Stimulated activated CD8-positive, alpha-beta memory T cell treated with anti-CD3 and anti-CD28 coated beads, Interleukin-12 subunit alpha, Interleukin-12 subunit beta, amount 100 ng/mL, for 4 hours (primary cell): ENCODE measurements at regions not wholly inside any gene's neighbourhood (a gene's known extent, or its start where the extent isn't known, plus 50 kb on each side); places are given as distances from the start of the nearest gene placed in this dataset.
"Not testable (repeated sequence)": the region's sequence is repeated elsewhere in the genome, so short reads cannot be mapped to it uniquely, and the experiment has no call there.

ENCODE experiments used
- DNase-seq: peaks from one replicate; pipeline ENCODE4 v3.0.0-alpha.2; 2020; ENCODE audit warnings: low read depth

DNA sequence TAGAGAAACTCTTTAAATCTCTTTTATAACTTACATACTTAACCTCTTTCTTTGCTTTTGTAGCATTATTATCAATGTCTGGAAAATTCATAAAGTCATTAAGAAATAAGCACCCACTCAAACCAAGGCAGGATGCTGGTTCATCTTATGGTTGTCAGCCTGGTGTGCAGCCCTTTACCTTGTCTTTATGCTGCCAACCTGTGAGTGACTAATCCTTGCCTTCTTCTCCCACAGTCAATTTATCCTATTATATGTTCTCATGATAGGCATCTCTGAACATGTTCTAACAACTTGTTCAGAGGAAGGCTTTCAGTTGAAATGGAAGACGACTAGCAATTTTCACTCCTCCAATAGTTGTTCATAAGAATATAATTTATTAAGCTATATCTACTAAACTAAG is 186.9 kb upstream of the CAND1 start:
- no peak for DNase-seq

DNA sequence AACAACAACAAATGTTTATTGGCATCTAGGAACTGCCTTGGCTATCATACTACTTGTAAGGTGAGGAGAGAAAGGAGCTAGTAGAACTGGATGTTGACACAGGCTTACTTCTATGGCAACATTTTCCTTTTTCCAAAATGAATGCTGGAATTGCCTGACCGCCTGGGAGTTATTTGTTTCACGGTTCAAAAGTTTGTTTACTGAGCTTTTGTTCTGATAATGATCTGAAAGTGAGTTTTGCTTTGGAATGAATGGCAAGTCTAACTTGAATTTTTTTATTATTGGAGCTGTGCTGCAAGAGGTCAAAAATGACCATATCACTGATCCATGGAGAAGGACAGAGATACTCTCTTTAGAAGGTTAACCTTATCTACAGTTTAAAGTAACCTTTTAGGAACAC is 183.5 kb upstream of the CAND1 start:
- no peak for DNase-seq

DNA sequence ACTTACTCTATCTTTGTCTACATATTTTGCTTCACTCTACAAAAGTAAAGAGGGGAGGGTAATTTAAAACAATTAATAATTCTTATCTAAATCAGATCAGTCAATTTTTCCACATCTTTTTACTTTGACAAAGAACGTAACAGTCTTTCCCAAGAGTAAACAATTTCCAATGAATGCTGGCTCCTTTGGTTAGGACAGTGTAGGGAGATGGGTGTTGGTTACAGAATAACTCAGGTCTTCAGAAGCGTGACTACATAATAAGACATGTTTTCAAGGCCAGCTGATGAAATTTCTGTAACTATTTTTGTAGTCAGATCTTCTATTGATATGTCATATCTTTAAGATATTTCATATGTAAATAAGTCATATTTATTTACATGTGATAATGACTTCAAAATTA is 183.0 kb upstream of the CAND1 start:
- DNase-seq = no peak

DNA sequence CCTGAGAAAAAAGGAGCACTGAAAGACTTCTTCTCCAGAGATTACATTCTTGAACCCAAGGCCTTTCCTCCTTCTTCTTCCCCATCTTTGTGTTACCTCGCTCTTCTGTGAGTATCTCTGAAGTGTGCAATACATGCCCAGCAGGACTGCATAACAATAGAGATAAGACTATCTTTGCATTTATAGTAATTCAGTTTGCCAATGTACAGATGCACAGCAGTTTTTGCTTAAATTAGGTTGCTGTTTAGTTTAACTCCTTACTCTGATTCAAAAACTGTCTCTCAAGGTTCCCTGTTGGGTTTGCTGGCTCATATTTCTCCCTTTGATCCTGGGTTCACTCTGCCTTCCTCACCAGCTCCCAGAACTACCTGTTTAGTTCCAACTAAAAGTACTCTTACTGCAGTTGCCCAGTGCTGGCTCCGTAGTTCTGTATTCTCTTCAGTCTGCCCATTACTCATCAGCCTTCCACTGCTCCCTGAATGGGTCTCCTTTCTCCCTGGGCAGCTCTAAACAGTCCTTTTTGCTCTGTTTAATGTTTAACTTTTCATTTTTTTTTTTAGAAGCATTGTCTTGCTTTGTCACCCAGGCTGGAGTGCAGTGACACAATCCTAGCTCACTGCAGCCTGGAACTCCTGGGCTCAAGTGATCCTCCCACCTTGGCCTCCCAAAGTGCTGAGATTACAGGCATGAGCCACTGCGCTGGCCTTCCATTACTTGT is 180.6 kb upstream of the CAND1 start:
- DNase-seq = no peak

DNA sequence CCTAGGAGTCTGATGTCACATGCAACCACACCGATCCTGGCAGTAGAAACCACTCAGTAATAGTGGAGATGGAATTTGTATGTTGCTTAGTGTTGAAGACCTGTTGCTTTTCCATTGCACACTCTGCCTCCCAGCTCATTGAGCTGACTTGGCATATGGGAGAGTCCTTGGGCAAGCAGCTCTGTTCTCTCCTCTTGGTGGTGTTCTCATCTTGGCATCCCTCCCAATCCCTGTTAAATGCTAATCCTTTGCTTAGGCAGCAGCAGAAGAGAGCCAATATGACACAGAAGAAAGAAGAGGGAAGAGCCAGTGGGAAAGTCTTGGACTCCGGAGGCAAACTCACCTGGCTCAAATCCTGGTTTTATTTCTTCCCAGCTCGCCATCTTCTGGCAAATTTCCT is 178.0 kb upstream of the CAND1 start:
- no peak for DNase-seq

DNA sequence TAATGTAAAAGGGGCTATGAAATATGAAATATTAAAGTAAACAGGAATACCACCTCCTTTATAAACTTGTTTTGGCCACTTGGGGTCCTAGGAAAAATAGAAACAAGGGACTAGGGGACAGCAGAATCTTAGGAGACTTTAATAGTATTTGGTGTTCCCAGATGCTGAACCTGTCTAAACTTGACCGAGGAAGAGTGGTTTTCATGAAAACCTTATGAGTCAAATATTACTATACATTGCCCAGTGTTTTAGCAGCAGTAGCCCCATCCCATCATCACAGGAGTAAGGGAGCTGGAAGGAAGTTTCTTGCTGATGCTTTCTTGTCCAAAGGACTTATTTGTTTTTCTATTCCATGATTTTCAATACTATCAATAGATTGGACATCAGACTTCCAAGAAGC is 177.5 kb upstream of the CAND1 start:
- DNase-seq = no peak

DNA sequence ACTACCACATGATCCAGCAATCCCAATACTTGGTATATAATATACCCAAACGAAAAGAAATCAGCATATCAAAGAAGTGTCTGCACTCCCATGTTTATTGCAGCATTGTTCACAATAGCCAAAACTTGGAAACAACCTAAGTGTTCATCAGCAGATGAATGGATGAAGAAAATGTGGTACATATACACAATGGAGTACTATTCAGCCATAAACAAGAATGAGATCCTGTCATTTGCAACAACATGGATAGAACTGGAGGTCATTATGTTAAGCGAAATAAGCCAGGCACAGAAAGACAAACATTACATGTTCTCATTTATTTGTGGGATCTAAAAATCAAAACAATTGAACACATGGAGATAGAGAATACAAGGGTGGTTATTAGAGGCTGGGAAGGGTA is 176.2 kb upstream of the CAND1 start:
- not testable (repeated sequence) for DNase-seq

DNA sequence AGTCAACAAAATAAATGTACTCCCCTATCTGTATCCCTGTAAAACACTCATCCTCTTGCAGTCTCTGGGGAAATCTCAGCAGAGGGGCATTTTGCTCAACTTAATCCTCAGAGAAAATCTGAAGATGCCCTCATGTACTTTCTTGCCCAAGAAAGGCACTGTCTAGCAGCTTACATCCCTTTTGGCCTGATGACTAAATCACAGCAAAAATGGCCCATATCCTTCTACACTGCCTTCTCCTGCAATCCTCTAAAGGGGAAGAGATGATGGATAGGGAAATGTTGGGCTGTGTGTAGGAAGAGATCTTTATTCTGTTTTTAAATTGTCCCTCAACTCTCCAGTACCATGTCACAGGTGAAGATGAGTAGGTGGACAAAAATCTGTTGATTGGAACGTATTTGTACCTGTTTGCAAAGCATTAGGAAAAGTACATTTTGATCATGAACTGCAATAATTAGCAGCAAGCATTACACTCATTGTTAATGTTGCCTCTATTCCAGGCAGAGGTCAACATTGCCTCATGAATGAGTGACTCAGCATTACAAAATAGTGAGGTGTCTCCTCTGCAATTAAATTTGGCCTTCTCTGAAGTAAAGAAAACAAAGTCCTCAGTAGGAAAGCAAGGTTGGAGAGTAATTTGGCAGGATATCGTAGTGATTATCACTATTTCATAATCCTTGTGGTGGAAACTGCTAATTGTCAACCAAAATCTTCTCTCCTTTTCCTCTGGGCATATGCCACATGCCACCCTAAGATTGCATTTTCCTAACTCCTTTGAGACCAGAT is 172.4 kb upstream of the CAND1 start:
- DNase-seq = no peak

DNA sequence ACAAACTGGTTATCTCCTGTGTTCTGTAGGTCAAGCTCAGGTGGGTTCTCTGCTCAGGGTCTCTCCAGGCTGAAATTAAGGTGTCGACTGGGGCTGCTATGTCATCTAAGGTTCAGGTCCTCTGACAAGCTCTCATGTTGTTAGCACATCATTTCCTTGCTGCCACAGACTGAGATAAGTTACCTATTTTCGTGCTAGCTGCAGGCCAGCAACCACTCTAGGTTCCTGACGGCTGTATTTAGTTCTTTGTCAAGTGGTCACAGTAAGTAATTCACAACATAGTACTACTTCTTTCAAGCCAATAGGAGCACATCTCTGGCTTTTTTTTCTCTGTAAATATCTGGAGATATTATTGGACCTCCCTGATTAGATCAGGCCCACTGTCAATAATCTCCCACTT is 169.3 kb upstream of the CAND1 start:
- no peak for DNase-seq

DNA sequence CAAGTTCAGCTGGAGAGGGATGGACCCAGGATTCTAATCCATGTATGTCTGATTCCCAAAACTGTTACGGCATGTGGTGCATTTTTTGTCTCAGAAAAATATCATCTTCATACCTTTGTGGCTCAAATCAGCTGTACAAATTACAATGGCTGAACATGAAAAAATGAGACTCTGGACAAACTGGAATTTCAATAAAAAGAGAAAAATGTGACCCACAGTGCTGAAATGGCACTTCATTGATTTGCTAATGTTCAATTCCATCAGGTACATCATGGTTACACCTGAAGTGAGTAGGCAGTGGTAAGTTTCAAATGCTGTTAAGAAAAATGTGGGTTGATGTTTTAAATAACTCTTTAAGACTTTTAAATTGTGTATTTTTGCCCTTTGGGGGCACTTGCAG is 165.6 kb upstream of the CAND1 start:
- no peak for DNase-seq

DNA sequence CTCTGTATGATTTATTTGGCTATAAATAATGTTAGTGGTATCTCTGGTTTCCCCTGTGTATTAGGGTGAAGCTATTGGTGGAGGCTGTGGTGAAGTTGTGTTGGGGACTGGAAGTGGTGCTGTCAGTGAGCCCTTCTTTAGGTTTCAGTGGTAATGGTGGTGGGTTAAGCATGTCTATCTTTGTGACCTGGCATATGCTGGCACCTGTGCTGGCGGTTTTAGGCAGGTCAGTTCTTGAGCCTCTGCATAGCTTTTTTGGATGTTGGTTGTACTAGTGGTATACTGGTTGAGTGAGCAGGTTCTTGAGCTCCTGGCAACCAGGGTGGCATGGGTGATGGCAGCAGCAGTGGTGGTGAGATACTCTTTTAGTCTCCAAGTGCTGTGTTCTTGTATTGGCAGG is 161.9 kb upstream of the CAND1 start:
- no peak for DNase-seq

DNA sequence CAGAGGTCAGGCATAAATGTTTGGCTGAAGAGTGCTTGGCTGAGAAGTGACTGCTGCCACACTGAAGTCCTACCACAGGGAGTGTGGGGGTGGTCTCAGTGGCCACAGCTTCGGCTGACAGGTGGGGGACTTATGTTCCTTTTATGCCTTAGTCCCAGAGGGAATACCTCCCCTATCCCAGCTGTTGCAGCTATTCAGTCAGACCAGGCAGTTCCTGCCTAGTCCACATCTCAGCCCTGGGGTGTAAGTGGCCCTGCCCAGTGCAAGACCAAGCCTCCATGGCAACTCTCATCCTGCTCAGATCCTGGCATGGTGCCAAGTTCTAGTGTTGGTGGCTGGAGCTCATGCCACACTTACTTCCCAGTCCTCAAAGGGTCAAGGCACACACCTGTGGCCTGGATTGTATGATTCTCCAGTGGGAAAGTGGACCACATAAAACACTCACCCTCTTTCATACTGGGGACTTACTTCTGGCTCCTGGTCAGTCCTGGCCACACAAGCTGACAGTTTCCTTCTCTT is 161.3 kb upstream of the CAND1 start:
- DNase-seq = no peak

DNA sequence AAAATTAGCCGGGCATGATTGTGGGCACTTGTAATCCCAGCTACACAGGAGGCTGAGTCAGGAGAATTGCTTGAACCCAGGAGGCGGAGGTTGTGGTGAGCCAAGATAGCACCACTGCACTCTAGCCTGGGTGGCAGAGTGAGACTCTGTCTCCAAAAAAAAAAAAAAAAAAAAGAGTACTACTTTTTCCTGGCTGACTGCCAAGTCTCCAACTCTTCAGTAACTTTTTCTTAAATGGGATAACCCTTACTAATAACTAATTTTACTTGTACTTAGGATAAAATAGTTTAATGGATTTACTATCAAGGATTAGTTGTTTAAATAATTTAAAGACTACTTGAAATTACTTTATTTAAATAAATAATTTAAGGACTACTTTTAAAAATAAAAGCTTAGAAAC is 158.8 kb upstream of the CAND1 start:
- DNase-seq = not testable (repeated sequence)

DNA sequence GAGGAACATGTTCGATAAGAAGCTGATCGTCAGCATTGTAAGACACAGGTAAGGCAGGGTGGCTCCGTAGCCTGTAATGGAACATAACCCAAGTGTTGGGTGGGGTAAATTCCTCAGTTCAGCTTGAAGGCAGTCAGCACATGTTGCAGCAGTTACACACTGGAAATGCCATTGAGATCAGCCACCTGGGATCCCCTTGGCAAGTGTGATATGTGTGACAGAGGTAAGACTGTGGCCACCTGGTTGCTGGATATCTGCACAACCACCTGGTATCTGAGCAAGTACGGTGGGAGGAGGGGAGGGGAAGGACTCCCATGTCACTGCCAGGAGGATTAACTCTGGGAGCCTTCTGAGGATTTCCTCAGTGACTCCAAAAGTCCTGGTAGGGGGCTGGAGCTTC is 158.0 kb upstream of the CAND1 start:
- DNase-seq = no peak

DNA sequence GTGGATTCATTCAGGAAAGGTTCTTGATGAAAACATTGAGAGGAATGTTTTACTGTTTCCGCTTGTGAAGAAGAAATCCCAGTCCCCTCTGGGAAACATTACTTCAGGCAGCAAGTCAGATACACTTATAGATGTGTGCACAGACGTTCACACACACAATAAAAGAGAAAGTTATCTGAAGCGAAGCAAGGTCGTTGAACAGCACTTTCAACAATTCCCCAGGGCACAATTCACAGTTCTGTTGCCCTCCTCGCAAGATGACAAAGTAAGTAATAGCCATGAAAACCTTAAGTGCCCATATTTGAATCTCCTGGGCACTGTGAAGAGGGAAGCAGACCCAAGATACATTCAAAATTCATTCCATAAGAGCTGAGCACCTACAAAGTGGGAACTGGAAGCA is 156.6 kb upstream of the CAND1 start:
- DNase-seq = no peak

DNA sequence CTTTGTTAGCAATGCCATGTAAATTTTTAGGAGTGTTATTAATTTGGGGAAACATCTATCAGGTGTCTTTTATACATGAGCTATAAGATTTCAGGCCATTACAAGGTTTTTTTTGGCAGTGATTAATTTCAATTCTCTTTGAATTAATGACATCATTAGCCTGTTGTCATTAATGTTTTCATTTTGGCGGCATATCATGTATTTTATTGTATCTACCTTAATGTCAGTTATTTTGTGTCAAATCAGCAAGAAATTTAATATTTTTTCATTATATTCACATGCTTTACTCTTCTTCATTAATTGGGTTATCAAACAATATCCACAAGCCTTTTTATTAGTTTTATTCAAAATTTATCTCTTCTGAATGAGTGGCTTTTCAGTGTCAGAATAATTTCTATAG is 153.0 kb upstream of the CAND1 start:
- DNase-seq = no peak

DNA sequence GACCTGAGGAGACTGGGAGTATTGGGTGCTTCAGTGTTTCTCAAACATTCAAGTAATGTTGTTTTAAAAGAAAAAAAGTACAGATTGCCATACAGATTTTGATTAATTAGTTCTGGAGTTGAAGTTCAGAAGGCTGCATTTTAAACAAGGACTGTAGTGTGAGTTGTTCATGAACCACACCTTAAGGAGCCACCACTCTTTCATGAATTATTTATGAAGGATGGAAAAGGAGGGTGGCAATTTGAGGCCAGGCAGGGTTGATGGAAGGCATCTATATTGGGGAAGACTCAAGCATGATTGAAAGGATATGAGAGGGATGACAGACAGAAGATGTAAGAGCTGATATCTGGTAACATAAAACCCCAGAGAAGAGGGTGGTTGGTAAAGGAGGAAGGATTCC is 146.6 kb upstream of the CAND1 start:
- no peak for DNase-seq

DNA sequence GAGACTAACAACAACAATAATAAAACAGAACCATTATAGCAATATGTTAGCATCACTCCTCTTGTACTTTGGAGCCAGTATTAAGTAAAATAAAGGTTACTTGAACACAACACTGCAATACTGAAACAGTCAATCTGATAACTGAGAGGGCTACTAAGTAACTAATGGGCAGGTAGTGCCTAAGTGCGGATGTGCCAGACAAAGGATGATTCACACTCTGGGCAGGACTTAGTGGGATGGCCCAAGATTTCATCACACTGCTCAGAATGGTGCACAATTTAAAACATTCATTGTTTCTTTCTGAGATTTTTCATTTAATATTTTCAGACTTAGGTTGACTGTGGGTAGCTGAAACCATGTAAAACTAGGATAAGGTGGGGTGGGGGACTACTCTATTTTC is 131.9 kb upstream of the CAND1 start:
- DNase-seq = no peak

DNA sequence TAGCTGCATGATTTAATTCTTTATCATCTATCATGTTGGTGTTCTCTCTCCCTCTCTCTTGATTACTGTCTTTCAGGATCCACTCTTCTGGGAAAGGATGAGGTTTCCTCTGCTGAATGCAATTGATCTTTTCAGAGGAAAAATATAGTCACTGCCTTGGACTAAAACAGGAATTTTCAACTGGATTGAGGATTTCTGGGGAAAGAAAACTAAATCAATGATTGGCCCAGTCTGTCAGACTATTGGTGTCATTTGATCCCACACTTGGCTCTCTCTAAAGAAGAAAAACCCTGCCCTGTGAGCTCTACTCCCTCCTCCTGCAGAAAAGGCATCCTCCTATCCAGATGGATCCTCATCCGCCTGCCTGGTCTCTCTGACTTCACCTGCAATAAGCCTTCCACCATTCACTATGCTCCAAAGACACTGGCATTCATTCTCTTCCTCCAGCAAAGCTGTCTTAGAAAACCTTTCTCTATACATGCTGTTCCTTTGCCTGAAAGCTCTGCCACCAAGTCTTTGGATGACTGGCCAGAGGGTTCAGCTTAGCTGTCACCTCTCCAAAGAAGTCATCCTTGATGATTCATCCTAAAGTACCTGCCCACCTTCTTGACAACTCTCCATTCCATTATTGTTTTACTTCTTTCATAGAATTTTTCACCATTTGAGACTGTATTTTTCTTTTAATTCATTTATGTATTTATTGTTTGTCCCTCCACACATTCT is 127.7 kb upstream of the CAND1 start:
- no peak for DNase-seq

DNA sequence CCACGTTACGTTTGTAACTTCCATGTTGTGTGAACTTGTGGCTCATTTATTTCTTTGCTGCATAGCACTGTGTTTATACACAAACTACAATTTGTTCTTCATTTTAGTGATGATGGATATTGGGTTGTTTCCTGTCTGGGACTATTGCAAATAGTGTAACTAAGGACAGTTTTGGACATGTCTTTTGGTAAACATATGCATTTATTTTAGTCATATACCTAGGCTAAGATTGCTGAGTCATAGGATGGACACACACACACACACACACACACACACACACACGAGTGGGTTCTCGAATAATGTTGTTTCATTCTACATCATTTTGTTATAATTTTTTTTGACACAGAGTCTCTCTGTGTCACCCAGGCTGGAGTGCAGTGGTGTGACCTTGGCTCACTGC is 123.5 kb upstream of the CAND1 start:
- DNase-seq = no peak

DNA sequence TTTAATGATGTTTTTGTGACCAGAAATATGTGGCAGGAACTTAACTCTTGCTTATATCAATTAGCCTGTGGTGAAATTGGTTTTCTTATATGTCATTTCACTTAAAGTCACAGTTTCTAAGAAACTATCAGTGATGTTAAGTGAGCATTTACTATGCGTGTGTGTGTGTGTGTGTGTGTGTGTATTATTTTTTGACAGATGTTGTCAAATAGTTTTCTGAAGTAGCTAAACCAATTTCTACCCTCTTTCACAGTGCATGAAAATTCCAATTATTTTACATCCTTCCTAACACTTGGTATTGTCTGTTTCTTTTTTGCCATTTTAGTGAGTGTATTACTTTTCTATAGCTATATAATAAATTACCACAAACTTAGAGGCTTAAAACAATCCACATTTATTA is 122.1 kb upstream of the CAND1 start:
- no peak for DNase-seq

DNA sequence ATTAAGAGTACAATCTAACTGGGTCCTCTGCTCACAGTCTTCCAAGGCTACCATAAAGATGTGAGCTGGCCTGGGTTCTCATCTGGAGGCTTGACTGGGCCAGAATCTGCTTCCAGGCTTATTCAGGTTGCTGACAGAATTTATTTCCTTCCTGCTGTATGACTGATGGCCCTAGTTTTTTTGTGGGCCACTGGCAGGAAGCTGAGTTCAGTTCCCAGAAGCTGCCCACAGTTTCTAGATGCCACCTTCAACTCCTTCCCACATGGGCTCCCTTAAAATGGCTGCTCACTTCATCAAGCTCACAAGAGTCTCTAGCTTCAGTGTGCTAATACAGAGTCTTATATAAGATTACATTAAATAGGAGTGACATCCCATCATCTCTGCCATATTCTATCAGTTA is 121.7 kb upstream of the CAND1 start:
- DNase-seq = no peak

DNA sequence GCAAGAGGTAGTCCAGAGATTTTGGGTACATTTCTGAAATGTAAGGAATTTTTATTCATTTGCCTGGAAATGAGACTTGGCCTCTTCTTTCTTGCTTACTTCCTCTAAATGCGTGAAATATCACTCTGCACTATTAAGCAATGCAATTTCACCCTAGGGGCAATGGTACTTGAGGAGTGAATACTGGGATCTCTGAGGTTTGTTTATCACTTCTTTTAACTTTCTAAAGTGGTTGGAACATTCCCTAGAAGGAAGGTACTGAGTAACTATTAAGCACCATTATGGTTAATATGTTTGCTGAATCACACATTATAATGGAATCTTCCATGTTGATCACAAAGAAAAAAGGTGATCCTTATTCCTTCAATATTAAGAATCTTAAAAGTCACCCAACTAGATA is 120.9 kb upstream of the CAND1 start:
- DNase-seq = no peak
